Keratinocyte (primary cell): ENCODE measurements at regions not wholly inside any gene's neighbourhood (a gene's known extent, or its start where the extent isn't known, plus 50 kb on each side); places are given as distances from the start of the nearest gene placed in this dataset.

ENCODE experiments used
- DNase-seq: peaks from one replicate; pipeline ENCODE4 v3.0.0-alpha.2; 2011; ENCODE audit warnings: low read depth, missing footprints, low spot score
- FAIRE-seq: peaks from 2 replicates; lab custom pipeline; 2011; peaks lifted over from hg19 to GRCh38; lab: Jason Lieb, UNC
- H2AFZ ChIP-seq: 2 replicates; pipeline ENCODE4 v1.6.0; 2012; ENCODE audit warnings: low read length, control low read depth, inconsistent platforms; ENCODE audit not compliant: control insufficient read depth
- H3K27ac ChIP-seq: 2 replicates; pipeline ENCODE4 v1.5.1; 2011; ENCODE audit warnings: low read length; ENCODE audit not compliant: control insufficient read depth, insufficient read depth
- H3K27me3 ChIP-seq: 3 replicates; pipeline ENCODE4 v1.6.0; 2011; ENCODE audit warnings: low read length; ENCODE audit not compliant: control insufficient read depth, insufficient read depth; ENCODE audit errors: extremely low read depth
- H3K36me3 ChIP-seq, 2 experiments: 2 replicates in 1 of 2; 3 replicates in 1 of 2; pipeline ENCODE4 v1.5.1; 2011; ENCODE audit warnings: low read length in 2 of 2, mild to moderate bottlenecking in 1 of 2; ENCODE audit not compliant: control insufficient read depth in 2 of 2, insufficient read depth in 2 of 2; ENCODE audit errors: extremely low read depth in 1 of 2
- H3K4me1 ChIP-seq: 3 replicates; pipeline ENCODE4 v1.5.1; 2011; ENCODE audit warnings: low read length; ENCODE audit not compliant: control insufficient read depth, insufficient read depth; ENCODE audit errors: extremely low read depth
- H3K4me2 ChIP-seq: 3 replicates; pipeline ENCODE4 v1.6.0; 2011; ENCODE audit warnings: low read depth, low read length; ENCODE audit not compliant: control insufficient read depth, insufficient read depth; ENCODE audit errors: extremely low read depth
- H3K4me3 ChIP-seq, 3 experiments: fragments of 200-600 bp in 1 of 3; sonication (generic) in 1 of 3; 2 replicates in 2 of 3; 3 replicates in 1 of 3; pipeline ENCODE4 v1.5.1; 2011 to 2016; ENCODE audit warnings: low read length in 3 of 3, mild to moderate bottlenecking in 3 of 3, control low read depth in 2 of 3, inconsistent platforms in 1 of 3, low read depth in 1 of 3, mixed read lengths in 1 of 3, mixed run types in 1 of 3, moderate library complexity in 1 of 3; ENCODE audit not compliant: control insufficient read depth in 2 of 3, insufficient read depth in 2 of 3; ENCODE audit errors: extremely low read depth in 1 of 3
- H3K79me2 ChIP-seq: 2 replicates; pipeline ENCODE4 v1.6.0; 2012; ENCODE audit warnings: low read length; ENCODE audit not compliant: control insufficient read depth, insufficient read depth
- H3K9ac ChIP-seq: 3 replicates; pipeline ENCODE4 v1.6.0; 2011; ENCODE audit warnings: low read length; ENCODE audit not compliant: control insufficient read depth, insufficient read depth; ENCODE audit errors: extremely low read depth
- H3K9me1 ChIP-seq: 3 replicates; pipeline ENCODE4 v1.6.0; 2011; ENCODE audit warnings: low read length; ENCODE audit not compliant: control insufficient read depth, insufficient read depth; ENCODE audit errors: extremely low read depth
- H3K9me3 ChIP-seq: 2 replicates; pipeline ENCODE4 v1.5.1; 2012; ENCODE audit warnings: low read depth, low read length; ENCODE audit not compliant: control insufficient read depth
- H4K20me1 ChIP-seq: 3 replicates; pipeline ENCODE4 v1.6.0; 2011; ENCODE audit warnings: low read length; ENCODE audit not compliant: control insufficient read depth, insufficient read depth; ENCODE audit errors: extremely low read depth
- EZH2 ChIP-seq: IDR thresholded peaks from one replicate; pipeline ENCODE4 v1.6.1; 2012; ENCODE audit warnings: inconsistent platforms, mild to moderate bottlenecking, low read length, moderate library complexity
- dilution Hi-C: fragments of 300-500 bp; cut with MboI; formaldehyde crosslinking; loops from one replicate; pipeline ENCODE4 v1.7.0; 2020; ENCODE audit warnings: low sequenced_read_pairs; ENCODE audit not compliant: extremely low pct_ligation_motif_present
- TF ChIP-seq, protein P1 (sequence below), 3 experiments: IDR thresholded peaks in 1 of 3; conservative IDR thresholded peaks in 1 of 3; optimal IDR thresholded peaks in 1 of 3; 2 replicates in 2 of 3; 3 replicates in 1 of 3; pipeline versions ENCODE3 to v1.5.1; 2011; ENCODE audit warnings: low read length in 3 of 3, mild to moderate bottlenecking in 3 of 3, moderate library complexity in 2 of 3, control low read depth in 1 of 3, inconsistent platforms in 1 of 3; ENCODE audit not compliant: insufficient read depth in 2 of 3; ENCODE audit errors: extremely low read depth in 1 of 3

DNA sequence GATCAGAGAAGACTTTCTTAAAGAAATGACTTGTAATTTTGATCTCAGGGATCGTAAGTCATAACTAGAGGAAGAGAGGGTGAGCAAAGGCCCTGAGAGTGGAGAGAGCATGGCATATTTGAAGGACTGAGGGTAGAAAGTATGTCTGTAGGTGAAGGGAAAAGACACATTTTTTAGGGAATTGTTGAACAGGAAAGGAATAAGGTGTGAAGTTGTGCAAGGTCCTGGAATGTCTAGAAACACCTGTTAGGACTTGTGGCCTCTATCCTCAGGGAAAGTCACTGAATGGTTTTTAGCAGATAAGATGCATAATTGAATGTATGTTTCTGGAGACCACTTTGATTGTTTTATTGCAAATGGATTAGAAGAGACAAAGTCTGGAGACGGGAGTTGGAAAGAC, 62.5 kb upstream of the ACTR3 start:
- no peak overlapping the region for H3K4me3 ChIP-seq
- FAIRE-seq (no peak), DNase-seq (no peak)
- dilution Hi-C loops, result no loop called here
- H3K36me3 ChIP-seq, result no peaks in the 10 kb centered on the region
- no peak for TF ChIP-seq EZH2
- TF ChIP-seq, protein P1, sequence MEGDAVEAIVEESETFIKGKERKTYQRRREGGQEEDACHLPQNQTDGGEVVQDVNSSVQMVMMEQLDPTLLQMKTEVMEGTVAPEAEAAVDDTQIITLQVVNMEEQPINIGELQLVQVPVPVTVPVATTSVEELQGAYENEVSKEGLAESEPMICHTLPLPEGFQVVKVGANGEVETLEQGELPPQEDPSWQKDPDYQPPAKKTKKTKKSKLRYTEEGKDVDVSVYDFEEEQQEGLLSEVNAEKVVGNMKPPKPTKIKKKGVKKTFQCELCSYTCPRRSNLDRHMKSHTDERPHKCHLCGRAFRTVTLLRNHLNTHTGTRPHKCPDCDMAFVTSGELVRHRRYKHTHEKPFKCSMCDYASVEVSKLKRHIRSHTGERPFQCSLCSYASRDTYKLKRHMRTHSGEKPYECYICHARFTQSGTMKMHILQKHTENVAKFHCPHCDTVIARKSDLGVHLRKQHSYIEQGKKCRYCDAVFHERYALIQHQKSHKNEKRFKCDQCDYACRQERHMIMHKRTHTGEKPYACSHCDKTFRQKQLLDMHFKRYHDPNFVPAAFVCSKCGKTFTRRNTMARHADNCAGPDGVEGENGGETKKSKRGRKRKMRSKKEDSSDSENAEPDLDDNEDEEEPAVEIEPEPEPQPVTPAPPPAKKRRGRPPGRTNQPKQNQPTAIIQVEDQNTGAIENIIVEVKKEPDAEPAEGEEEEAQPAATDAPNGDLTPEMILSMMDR (optimal IDR thresholded peaks at IDR 0.05 in 1 of 3, IDR thresholded peaks at IDR 0.05 in 1 of 3, conservative IDR thresholded peaks at IDR 0.05 in 1 of 3; ENCODE audit: extremely low read depth in 1 of 3, insufficient read depth in 2 of 3, low read length in 3 of 3), result no peak
- H3K27ac ChIP-seq, result no peak overlapping the region
- no peak overlapping the region for H3K4me2 ChIP-seq
- H3K9me1 ChIP-seq, result no peaks in the 10 kb centered on the region
- H3K9ac ChIP-seq, result no peak overlapping the region
- H2AFZ ChIP-seq, result no peak overlapping the region
- peaks cover 8% of the 10 kb centered on the region for H3K4me1 ChIP-seq
- H3K79me2 ChIP-seq, result no peaks in the 10 kb centered on the region
- H3K27me3 ChIP-seq, result no peaks in the 10 kb centered on the region
- H3K9me3 ChIP-seq, result no peaks in the 10 kb centered on the region
- no peaks in the 10 kb centered on the region for H4K20me1 ChIP-seq

DNA sequence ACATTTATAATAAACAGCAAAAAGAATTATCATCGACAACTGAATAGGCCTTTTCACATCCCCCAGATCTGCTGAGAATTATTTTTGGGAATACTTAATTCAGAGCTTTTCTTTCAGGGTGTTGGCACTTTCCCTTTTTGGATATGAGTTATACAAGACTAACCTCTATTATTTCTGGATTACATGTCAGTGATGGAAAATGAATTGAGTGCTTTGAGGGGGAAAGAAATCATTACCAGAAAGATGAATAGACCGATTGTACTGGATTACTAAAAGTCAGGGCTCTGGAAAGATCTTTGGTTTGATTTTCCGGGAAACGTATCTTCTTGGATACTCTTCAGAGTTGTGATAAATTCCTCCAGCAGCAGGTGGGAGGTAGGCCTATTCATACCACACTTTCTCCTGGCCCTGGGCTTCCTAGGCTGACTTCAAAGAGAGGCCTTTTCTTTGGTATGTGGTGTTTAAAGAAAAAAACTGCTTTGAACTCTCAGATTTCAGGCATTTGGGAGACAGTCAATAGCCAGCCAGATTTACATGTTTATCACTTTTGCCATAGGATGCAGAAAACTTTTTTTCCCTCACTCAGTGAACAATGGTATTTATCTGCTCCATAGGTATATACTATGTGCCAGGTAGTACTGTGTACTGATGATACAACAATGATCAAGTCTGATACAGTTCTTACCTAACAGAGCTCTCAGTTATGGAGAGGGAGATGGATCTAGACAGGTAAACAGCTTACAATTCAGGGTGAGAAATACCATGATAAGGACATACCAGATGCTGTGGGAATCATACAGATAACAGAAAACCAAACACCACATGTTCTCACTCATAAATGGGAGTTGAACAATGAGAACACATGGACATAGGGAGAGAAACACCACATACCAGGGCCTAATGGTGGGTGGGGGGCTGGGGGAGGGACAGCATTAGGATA, 63.3 kb upstream of the ACTR3 start:
- TF ChIP-seq, protein P1 (optimal IDR thresholded peaks at IDR 0.05 in 1 of 3, IDR thresholded peaks at IDR 0.05 in 1 of 3, conservative IDR thresholded peaks at IDR 0.05 in 1 of 3; ENCODE audit: extremely low read depth in 1 of 3, insufficient read depth in 2 of 3, low read length in 3 of 3), result no peak
- TF ChIP-seq EZH2, result no peak
- H2AFZ ChIP-seq, result no peak overlapping the region
- H3K4me2 ChIP-seq, result no peak overlapping the region
- no peak overlapping the region for H3K4me3 ChIP-seq
- H4K20me1 ChIP-seq, result no peaks in the 10 kb centered on the region
- no peak overlapping the region for H3K27ac ChIP-seq
- H3K27me3 ChIP-seq, result no peaks in the 10 kb centered on the region
- DNase-seq (no peak), FAIRE-seq (no peak)
- dilution Hi-C loops, result no loop called here
- H3K36me3 ChIP-seq, result no peaks in the 10 kb centered on the region
- H3K9me3 ChIP-seq, result no peaks in the 10 kb centered on the region
- no peak overlapping the region for H3K9ac ChIP-seq
- no peaks in the 10 kb centered on the region for H3K9me1 ChIP-seq
- no peaks in the 10 kb centered on the region for H3K79me2 ChIP-seq
- peaks cover 8% of the 10 kb centered on the region for H3K4me1 ChIP-seq
